Neural progenitor cell (in vitro differentiated cells): ENCODE measurements at regions not wholly inside any gene's neighbourhood (a gene's known extent, or its start where the extent isn't known, plus 50 kb on each side); places are given as distances from the start of the nearest gene placed in this dataset.

Source experiments
- DNase-seq: peaks from one replicate; pipeline ENCODE4 v3.0.0-alpha.2; 2016; ENCODE audit warnings: low spot score
- H2AFZ ChIP-seq: fragments of 200-600 bp; sonication (generic); replicated peaks from 2 replicates; pipeline ENCODE4 v1.6.1; 2016; ENCODE audit warnings: antibody characterized with exemption
- H3F3A ChIP-seq: fragments of 200-600 bp; sonication (generic); 2 replicates; pipeline ENCODE4 v1.6.1; 2016; ENCODE audit warnings: antibody characterized with exemption, low read depth
- H3K27ac ChIP-seq: fragments of 200-600 bp; sonication (generic); 2 replicates; pipeline ENCODE4 v1.5.1; 2016; ENCODE audit warnings: mild to moderate bottlenecking
- H3K27me3 ChIP-seq: fragments of 200-600 bp; sonication (generic); 2 replicates; pipeline ENCODE4 v1.6.1; 2016; ENCODE audit warnings: mild to moderate bottlenecking, moderate library complexity
- H3K36me3 ChIP-seq: fragments of 200-600 bp; sonication (generic); 2 replicates; pipeline ENCODE4 v1.5.1; 2016
- H3K4me1 ChIP-seq: fragments of 200-600 bp; sonication (generic); 2 replicates; pipeline ENCODE4 v1.6.1; 2016; ENCODE audit warnings: mixed run types
- H3K4me2 ChIP-seq: fragments of 200-600 bp; sonication (generic); 2 replicates; pipeline ENCODE4 v1.6.1; 2016
- H3K4me3 ChIP-seq: fragments of 200-600 bp; sonication (generic); 2 replicates; pipeline ENCODE4 v1.5.1; 2016
- H3K79me2 ChIP-seq: fragments of 200-600 bp; sonication (generic); 2 replicates; pipeline ENCODE4 v1.6.1; 2016; ENCODE audit warnings: low read depth
- H3K9ac ChIP-seq: fragments of 200-600 bp; sonication (generic); 2 replicates; pipeline ENCODE4 v1.6.1; 2016
- H3K9me3 ChIP-seq: fragments of 200-600 bp; sonication (generic); 2 replicates; pipeline ENCODE4 v1.5.1; 2016; ENCODE audit warnings: low read depth
- H4K20me1 ChIP-seq: fragments of 200-600 bp; sonication (generic); 2 replicates; pipeline ENCODE4 v1.6.1; 2016; ENCODE audit warnings: low read depth
- H3K27ac Mint-ChIP-seq: 3 replicates; pipeline ENCODE4 v1.8.0; 2021; ENCODE audit warnings: mixed read lengths
- H3K27me3 Mint-ChIP-seq: 2 replicates; pipeline ENCODE4 v1.8.0; 2022; ENCODE audit warnings: low read depth, mild to moderate bottlenecking, inconsistent platforms, moderate library complexity, mixed read lengths; ENCODE audit not compliant: insufficient read depth
- H3K36me3 Mint-ChIP-seq: 3 replicates; pipeline ENCODE4 v1.8.0; 2021; ENCODE audit warnings: mixed read lengths
- H3K4me1 Mint-ChIP-seq: 3 replicates; pipeline ENCODE4 v1.8.0; 2021; ENCODE audit warnings: mixed read lengths
- H3K4me3 Mint-ChIP-seq: 3 replicates; pipeline ENCODE4 v1.8.0; 2021; ENCODE audit warnings: mild to moderate bottlenecking, moderate library complexity, mixed read lengths
- H3K9me3 Mint-ChIP-seq: 3 replicates; pipeline ENCODE4 v1.8.0; 2020; ENCODE audit warnings: mixed read lengths
- EZH2 ChIP-seq: fragments of 200-600 bp; sonication (generic); IDR thresholded peaks from 2 replicates; pipeline ENCODE4 v1.6.1; 2017; ENCODE audit warnings: antibody characterized with exemption, mild to moderate bottlenecking, moderate library complexity
- EZH2phosphoT487 ChIP-seq: fragments of 200-600 bp; sonication (generic); IDR thresholded peaks from 2 replicates; pipeline ENCODE4 v1.6.1; 2017; ENCODE audit warnings: antibody characterized with exemption
- TF ChIP-seq, protein P1 (sequence below): fragments of 200-600 bp; sonication (generic); IDR thresholded peaks from 2 replicates; pipeline ENCODE4 v1.5.1; 2017; ENCODE audit warnings: antibody characterized with exemption, mild to moderate bottlenecking

DNA sequence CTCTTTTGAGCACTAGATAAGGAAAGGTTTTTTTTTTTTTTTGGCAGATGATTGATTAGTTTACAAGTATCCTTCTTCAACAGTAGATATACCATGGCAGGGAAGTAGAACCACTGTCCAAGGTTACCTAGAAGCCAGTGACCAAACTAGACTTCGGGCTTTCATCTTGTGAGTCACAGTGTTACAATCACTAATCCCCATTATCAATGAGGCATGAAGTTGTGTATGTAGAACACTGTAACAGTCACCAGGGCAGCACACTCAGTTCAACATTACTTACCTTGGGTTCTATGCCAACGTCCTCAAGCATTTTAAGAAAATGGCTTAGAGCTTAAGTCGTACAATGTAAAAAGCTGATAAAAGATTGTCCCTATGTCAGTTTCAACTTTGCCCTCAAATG lies 430.9 kb downstream of the ETS1 start:
- Histone ChIP-seq H3K4me3 (no peak overlapping the region), H3K79me2 (no peaks in the 10 kb centered on the region), H3K9ac (no peak overlapping the region), H3K27me3 (no peaks in the 10 kb centered on the region), H3K36me3 (no peaks in the 10 kb centered on the region), H3F3A (no peaks in the 10 kb centered on the region), H3K4me2 (no peak overlapping the region), H2AFZ (no peak overlapping the region), H4K20me1 (no peaks in the 10 kb centered on the region), H3K27ac (no peak overlapping the region), H3K4me1 (peaks cover 6% of the 10 kb centered on the region), H3K9me3 (no peaks in the 10 kb centered on the region)
- H3K36me3 Mint-ChIP-seq: no peaks in the 10 kb centered on the region
- H3K27me3 Mint-ChIP-seq: peaks cover 2% of the 10 kb centered on the region
- no peaks in the 10 kb centered on the region for H3K9me3 Mint-ChIP-seq
- peak; percentile 5 for DNase-seq
- TF ChIP-seq EZH2 (no peak), EZH2phosphoT487 (no peak)
- TF ChIP-seq, protein P1, sequence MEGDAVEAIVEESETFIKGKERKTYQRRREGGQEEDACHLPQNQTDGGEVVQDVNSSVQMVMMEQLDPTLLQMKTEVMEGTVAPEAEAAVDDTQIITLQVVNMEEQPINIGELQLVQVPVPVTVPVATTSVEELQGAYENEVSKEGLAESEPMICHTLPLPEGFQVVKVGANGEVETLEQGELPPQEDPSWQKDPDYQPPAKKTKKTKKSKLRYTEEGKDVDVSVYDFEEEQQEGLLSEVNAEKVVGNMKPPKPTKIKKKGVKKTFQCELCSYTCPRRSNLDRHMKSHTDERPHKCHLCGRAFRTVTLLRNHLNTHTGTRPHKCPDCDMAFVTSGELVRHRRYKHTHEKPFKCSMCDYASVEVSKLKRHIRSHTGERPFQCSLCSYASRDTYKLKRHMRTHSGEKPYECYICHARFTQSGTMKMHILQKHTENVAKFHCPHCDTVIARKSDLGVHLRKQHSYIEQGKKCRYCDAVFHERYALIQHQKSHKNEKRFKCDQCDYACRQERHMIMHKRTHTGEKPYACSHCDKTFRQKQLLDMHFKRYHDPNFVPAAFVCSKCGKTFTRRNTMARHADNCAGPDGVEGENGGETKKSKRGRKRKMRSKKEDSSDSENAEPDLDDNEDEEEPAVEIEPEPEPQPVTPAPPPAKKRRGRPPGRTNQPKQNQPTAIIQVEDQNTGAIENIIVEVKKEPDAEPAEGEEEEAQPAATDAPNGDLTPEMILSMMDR: no peak
- peaks cover 2% of the 10 kb centered on the region for H3K4me1 Mint-ChIP-seq
- no peak overlapping the region for H3K4me3 Mint-ChIP-seq
- H3K27ac Mint-ChIP-seq: no peak overlapping the region

DNA sequence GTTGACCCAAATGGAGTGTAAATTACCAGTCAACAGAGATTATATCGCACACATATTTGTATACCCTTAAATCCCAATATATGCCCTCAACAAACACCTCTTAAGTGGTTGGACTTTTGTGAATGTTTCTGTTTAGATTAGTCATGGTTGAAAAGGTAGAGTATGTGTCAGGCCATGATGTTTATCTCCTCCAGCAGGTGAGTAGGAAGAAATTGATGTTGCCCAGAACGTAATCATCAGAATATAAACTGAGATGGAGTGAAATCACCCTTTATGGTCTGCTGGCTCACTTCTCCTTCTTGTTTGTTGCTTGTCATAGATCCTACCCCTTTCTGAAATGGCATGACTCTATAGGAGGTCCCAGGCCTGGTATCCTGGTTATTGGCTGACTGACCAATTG lies 431.8 kb downstream of the ETS1 start:
- no peak overlapping the region for H3K4me3 Mint-ChIP-seq

DNA sequence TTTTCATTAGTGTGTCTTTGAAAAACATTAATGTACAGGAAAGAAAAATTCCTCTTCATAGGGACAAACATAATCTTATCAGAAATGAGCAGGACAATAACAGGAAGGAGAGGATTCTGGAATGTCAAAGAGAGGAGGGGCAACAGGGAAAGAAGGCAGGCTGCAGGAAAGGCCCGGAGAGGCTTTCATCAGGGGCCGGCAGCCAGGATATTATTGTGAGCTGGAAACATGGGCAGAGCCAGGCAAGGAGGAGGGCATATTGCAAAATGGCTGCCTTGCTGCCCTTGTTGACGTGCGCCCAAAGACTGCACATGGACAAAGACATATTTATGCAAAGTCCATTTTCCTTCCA lies 433.7 kb downstream of the ETS1 start:
- Histone ChIP-seq H3K9me3 (no peaks in the 10 kb centered on the region), H3K4me3 (no peak overlapping the region), H3K4me1 (peaks cover 6% of the 10 kb centered on the region), H3K36me3 (no peaks in the 10 kb centered on the region), H3F3A (no peaks in the 10 kb centered on the region), H3K4me2 (no peak overlapping the region), H3K27me3 (no peaks in the 10 kb centered on the region), H3K27ac (no peak overlapping the region), H3K79me2 (no peaks in the 10 kb centered on the region), H4K20me1 (no peaks in the 10 kb centered on the region), H3K9ac (no peak overlapping the region), H2AFZ (no peak overlapping the region)
- no peak for DNase-seq
- peaks cover 5% of the 10 kb centered on the region for H3K27me3 Mint-ChIP-seq
- peaks cover 3% of the 10 kb centered on the region for H3K4me1 Mint-ChIP-seq
- no peak overlapping the region for H3K27ac Mint-ChIP-seq
- H3K9me3 Mint-ChIP-seq: no peaks in the 10 kb centered on the region
- H3K4me3 Mint-ChIP-seq: no peak overlapping the region
- TF ChIP-seq EZH2phosphoT487: no peak
- TF ChIP-seq, protein P1: no peak
- TF ChIP-seq EZH2: no peak
- no peaks in the 10 kb centered on the region for H3K36me3 Mint-ChIP-seq

More for the DNA sequence above, 431.8 kb downstream of the ETS1 start:
- Mint-ChIP-seq H3K9me3 (no peaks in the 10 kb centered on the region), H3K27me3 (peaks cover 4% of the 10 kb centered on the region), H3K36me3 (no peaks in the 10 kb centered on the region), H3K4me1 (peaks cover 2% of the 10 kb centered on the region), H3K27ac (no peak overlapping the region)
- Histone ChIP-seq H3K4me1 (peaks cover 6% of the 10 kb centered on the region), H3F3A (no peaks in the 10 kb centered on the region), H3K4me3 (no peak overlapping the region), H2AFZ (no peak overlapping the region), H3K27me3 (no peaks in the 10 kb centered on the region), H3K36me3 (no peaks in the 10 kb centered on the region), H3K9me3 (no peaks in the 10 kb centered on the region), H3K4me2 (no peak overlapping the region), H3K79me2 (no peaks in the 10 kb centered on the region), H3K9ac (no peak overlapping the region), H4K20me1 (no peaks in the 10 kb centered on the region), H3K27ac (no peak overlapping the region)
- no peak for TF ChIP-seq EZH2phosphoT487
- no peak for DNase-seq

DNA sequence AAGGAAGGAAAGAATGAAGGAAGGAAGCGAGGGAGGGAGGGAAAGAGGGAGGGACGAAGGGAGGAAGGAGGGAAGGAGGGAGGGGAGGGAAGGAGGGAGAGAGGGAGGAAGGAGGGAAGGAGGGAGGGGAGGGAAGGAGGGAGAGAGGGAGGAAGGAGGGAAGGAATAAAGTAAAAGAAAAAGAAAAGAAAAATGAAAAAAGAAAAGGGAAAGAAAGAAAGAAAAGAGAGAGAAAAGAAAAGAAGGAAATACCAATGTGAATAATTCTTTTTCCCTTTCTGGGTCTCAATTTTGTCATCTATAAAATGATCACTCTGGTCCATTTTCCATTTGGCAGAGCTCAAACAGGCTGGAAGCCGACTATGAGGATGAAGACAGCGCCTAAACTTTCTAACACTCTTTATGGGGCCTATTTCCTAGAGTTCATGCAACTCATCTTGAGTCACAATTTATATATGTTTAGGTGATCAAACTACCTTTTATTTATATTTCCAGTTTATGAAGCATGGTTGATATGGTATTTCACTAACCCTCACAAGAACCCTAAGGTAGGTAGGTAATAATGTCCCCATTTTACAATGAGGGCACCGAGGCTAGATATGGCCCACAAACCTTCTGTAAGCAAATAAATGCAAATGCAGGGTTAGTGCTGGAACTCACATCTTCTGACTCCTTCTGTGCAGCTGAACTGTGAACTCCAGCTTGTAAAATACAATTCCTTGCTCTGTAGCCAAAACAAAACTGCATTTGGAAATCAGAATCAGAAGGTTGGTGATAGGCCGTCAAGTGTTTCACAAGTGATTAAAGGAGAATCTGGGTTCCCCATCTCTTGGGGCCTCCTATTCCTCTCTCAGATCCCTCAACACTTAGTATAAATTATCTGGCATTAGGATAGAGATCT lies 434.3 kb downstream of the ETS1 start:
- no peaks in the 10 kb centered on the region for H3K27me3 ChIP-seq
- no peaks in the 10 kb centered on the region for H4K20me1 ChIP-seq
- no peak overlapping the region for H3K4me2 ChIP-seq
- Mint-ChIP-seq H3K4me3 (no peak overlapping the region), H3K36me3 (no peaks in the 10 kb centered on the region), H3K4me1 (peaks cover 8% of the 10 kb centered on the region), H3K9me3 (no peaks in the 10 kb centered on the region), H3K27me3 (peaks cover 9% of the 10 kb centered on the region), H3K27ac (no peak overlapping the region)
- no peak overlapping the region for H3K9ac ChIP-seq
- H3K4me1 ChIP-seq: peaks cover 6% of the 10 kb centered on the region
- H2AFZ ChIP-seq: no peak overlapping the region
- no peaks in the 10 kb centered on the region for H3K79me2 ChIP-seq
- H3K27ac ChIP-seq: no peak overlapping the region
- H3K9me3 ChIP-seq: no peaks in the 10 kb centered on the region
- TF ChIP-seq, protein P1: no peak
- TF ChIP-seq EZH2phosphoT487 (no peak), EZH2 (no peak)
- H3K36me3 ChIP-seq: no peaks in the 10 kb centered on the region
- no peak for DNase-seq
- no peaks in the 10 kb centered on the region for H3F3A ChIP-seq
- no peak overlapping the region for H3K4me3 ChIP-seq
